ENCODE measurements at regions not wholly inside any gene's neighbourhood (a gene's known extent, or its start where the extent isn't known, plus 50 kb on each side); places are given as distances from the start of the nearest gene placed in this dataset.

- TF ChIP-seq PATZ1 (CRISPR knock-in tag; IDR thresholded peaks at IDR 0.05; ENCODE audit: borderline replicate concordance) (no peak), HOMEZ (CRISPR knock-in tag; IDR thresholded peaks at IDR 0.05) (no peak), PHF8 (IDR thresholded peaks at IDR 0.05; ENCODE audit: borderline replicate concordance, low read length) (no peak)
These were observed 956.7 kb downstream of the TUSC7 start for GRCh38 chr3:117666325-117666724.

Measured in K562 (cell line).